ENCODE measurements at regions not wholly inside any gene's neighbourhood (a gene's known extent, or its start where the extent isn't known, plus 50 kb on each side); places are given as distances from the start of the nearest gene placed in this dataset.
"Not testable (repeated sequence)": the region's sequence is repeated elsewhere in the genome, so short reads cannot be mapped to it uniquely, and the experiment has no call there.

- Histone ChIP-seq H3K27ac (ENCODE audit: low read depth, low read length) (no peak overlapping the region), H3K9me3 (ENCODE audit: control insufficient read depth, insufficient read depth, low read length) (no peaks in the 10 kb centered on the region), H3K4me3 (ENCODE audit: low read depth, low read length) (no peak overlapping the region), H3K27me3 (ENCODE audit: control insufficient read depth, insufficient read depth, low read length) (no peaks in the 10 kb centered on the region)
- TF ChIP-seq, protein P1, sequence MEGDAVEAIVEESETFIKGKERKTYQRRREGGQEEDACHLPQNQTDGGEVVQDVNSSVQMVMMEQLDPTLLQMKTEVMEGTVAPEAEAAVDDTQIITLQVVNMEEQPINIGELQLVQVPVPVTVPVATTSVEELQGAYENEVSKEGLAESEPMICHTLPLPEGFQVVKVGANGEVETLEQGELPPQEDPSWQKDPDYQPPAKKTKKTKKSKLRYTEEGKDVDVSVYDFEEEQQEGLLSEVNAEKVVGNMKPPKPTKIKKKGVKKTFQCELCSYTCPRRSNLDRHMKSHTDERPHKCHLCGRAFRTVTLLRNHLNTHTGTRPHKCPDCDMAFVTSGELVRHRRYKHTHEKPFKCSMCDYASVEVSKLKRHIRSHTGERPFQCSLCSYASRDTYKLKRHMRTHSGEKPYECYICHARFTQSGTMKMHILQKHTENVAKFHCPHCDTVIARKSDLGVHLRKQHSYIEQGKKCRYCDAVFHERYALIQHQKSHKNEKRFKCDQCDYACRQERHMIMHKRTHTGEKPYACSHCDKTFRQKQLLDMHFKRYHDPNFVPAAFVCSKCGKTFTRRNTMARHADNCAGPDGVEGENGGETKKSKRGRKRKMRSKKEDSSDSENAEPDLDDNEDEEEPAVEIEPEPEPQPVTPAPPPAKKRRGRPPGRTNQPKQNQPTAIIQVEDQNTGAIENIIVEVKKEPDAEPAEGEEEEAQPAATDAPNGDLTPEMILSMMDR (IDR thresholded peaks at IDR 0.05; ENCODE audit: low read depth, low read length) = no peak
- no peak for DNase-seq (ENCODE audit: low read depth, low spot score)
- CTCF ChIA-PET = no interaction called here
- POLR2A ChIA-PET = no interaction called here
These were observed 382.0 kb downstream of the RAD51AP2 start for GRCh38 chr2:17136231-17136630.

DNA sequence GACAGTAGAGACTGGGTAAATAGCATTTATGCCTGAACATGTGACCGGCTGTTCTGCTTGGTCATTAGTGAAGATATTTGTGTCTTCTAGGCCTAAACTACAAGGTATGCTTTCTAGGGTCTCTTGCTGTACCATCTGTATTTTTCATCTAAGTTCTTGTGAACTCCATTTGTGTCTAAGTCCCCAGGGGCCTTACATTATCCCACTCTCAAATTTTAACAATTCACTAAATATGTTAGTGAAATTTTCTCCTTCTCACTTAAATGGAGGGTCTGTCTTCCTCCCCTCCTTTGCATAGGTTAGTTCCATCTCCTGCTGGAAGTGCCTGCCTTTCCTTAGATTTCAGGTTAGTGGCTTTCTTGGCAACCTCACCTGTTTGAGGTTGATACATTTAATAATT lies 382.6 kb downstream of the RAD51AP2 start:
- TF ChIP-seq, protein P1 (IDR thresholded peaks at IDR 0.05; ENCODE audit: low read depth, low read length) = no peak
- Histone ChIP-seq H3K9me3 (ENCODE audit: control insufficient read depth, insufficient read depth, low read length) (no peaks in the 10 kb centered on the region), H3K27ac (ENCODE audit: low read depth, low read length) (no peak overlapping the region), H3K4me3 (ENCODE audit: low read depth, low read length) (no peak overlapping the region), H3K27me3 (ENCODE audit: control insufficient read depth, insufficient read depth, low read length) (no peaks in the 10 kb centered on the region)
- ChIA-PET CTCF (no interaction called here), POLR2A (no interaction called here)
- DNase-seq (ENCODE audit: low read depth, low spot score) = no peak

DNA sequence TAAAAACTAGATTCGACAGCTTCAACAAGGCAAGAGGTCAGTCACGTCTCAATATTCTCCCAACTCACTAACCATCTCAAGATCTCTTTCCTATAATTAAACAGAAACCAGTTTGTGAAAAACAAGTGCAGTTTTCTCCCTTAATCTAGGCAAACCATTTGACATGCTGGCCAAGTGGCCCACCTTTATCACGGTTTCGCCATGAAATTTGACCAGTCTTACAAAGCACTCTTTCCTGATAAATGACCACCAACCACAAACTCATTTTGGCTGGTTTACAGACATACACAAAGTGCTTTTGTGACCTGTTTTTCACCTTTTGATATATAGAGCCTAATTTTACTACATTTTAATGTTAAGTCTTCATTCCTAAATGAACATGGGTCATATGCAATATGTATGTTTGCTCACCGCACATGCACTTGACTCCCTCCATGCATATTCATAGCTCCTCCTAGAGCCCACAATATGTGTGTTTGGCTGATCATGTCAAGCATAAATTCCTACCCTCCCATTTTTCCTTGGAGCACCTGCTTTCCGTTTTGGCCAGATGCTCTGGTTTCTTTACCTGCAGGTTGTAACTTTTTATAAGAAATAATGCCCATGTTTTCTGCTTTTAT lies 385.1 kb downstream of the RAD51AP2 start:
- H3K9me3 ChIP-seq (ENCODE audit: control insufficient read depth, insufficient read depth, low read length) = no peaks in the 10 kb centered on the region
- DNase-seq (ENCODE audit: low read depth, low spot score) = no peak
- POLR2A ChIA-PET = no interaction called here
- H3K4me3 ChIP-seq (ENCODE audit: low read depth, low read length) = no peak overlapping the region
- CTCF ChIA-PET = no interaction called here
- H3K27ac ChIP-seq (ENCODE audit: low read depth, low read length) = no peak overlapping the region
- H3K27me3 ChIP-seq (ENCODE audit: control insufficient read depth, insufficient read depth, low read length) = no peaks in the 10 kb centered on the region
- TF ChIP-seq, protein P1 (IDR thresholded peaks at IDR 0.05; ENCODE audit: low read depth, low read length) = no peak

DNA sequence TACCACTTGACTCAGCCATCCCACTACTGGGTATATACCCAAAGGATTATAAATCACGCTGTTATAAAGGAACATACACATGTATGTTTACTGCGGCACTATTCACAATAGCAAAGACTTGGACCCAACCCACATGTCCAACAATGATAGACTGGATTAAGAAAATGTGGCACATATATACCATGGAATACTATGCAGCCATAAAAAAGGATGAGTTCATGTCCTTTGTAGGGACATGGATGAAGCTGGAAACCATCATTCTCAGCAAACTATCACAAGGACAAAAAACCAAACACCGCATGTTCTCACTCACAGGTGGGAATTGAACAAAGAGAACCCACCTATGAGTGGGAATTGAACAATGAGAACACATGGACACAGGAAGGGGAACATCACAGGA lies 387.6 kb downstream of the RAD51AP2 start:
- DNase-seq (ENCODE audit: low read depth, low spot score); H3K27me3 ChIP-seq (ENCODE audit: control insufficient read depth, insufficient read depth, low read length); H3K4me3 ChIP-seq (ENCODE audit: low read depth, low read length); H3K27ac ChIP-seq (ENCODE audit: low read depth, low read length); POLR2A ChIA-PET; CTCF ChIA-PET; H3K9me3 ChIP-seq (ENCODE audit: control insufficient read depth, insufficient read depth, low read length): not testable (repeated sequence)

DNA sequence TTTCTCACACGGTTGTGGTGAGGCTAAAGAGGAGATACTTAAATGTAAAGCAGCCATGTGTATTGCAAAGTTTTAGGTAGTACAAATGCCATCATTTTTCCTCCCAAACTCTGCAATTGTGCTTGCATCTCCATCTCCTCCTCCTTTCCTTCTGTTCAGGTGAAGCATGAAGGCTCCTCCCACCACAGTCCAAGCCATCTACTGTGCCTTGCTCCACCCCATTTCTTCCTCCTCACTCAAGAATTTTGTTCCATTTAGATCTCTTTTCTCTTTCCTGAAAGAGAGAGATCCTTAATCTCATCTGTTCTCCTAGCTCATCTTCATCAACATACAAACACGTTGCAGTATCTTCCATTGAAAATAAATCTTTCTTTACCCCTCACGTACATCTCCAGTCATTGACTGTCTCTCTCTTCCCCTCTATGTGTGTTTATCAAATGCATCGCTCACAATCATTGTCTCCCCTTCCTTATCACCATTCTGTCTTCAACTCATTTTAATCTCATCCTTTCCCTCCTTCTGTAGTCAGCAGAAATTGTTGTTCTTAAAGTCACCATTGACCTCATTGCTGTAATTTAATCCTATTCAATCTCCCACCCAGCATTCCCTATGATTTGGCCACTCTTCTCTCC lies 392.1 kb downstream of the RAD51AP2 start:
- DNase-seq (ENCODE audit: low read depth, low spot score) = no peak
- no peaks in the 10 kb centered on the region for H3K27me3 ChIP-seq (ENCODE audit: control insufficient read depth, insufficient read depth, low read length)
- ChIA-PET CTCF (interaction anchor here (0.6 kb wide), 1 partner anchor 61 kb away, joined by 3 read pairs; no protein-coding TSS in a partner anchor), POLR2A (no interaction called here)
- TF ChIP-seq, protein P1 (IDR thresholded peaks at IDR 0.05; ENCODE audit: low read depth, low read length) = no peak
- H3K4me3 ChIP-seq (ENCODE audit: low read depth, low read length) = no peak overlapping the region
- no peak overlapping the region for H3K27ac ChIP-seq (ENCODE audit: low read depth, low read length)
- no peaks in the 10 kb centered on the region for H3K9me3 ChIP-seq (ENCODE audit: control insufficient read depth, insufficient read depth, low read length)

All from AG04450 (cell line).